GM19395 (cell line): ENCODE measurements at regions not wholly inside any gene's neighbourhood (a gene's known extent, or its start where the extent isn't known, plus 50 kb on each side); places are given as distances from the start of the nearest gene placed in this dataset.
"Not testable (repeated sequence)": the region's sequence is repeated elsewhere in the genome, so short reads cannot be mapped to it uniquely, and the experiment has no call there.

Experiments used
- ATAC-seq: cut with Tn5 transposase; IDR thresholded peaks from one replicate; pipeline ENCODE4 v1.9.1; 2021; ENCODE audit warnings: mild to moderate bottlenecking, moderate library complexity; ENCODE audit not compliant: unreplicated experiment

GRCh38 chr16:85202631-85203461, 90.6 kb upstream of the CIBAR2 start:
- no peak for ATAC-seq

GRCh38 chr16:85203462-85203813, 91.2 kb upstream of the CIBAR2 start:
- no peak for ATAC-seq

GRCh38 chr16:85204242-85205010, 92.2 kb upstream of the CIBAR2 start:
- no peak for ATAC-seq

GRCh38 chr16:85205257-85205656, 93.0 kb upstream of the CIBAR2 start:
- not testable (repeated sequence) for ATAC-seq

- no peak for ATAC-seq
These were observed 93.6 kb upstream of the CIBAR2 start for GRCh38 chr16:85205747-85206471.

- ATAC-seq, result no peak
These were observed 94.4 kb upstream of the CIBAR2 start for GRCh38 chr16:85206472-85207356.

- ATAC-seq, result no peak
These were observed 95.2 kb upstream of the CIBAR2 start for GRCh38 chr16:85207357-85207921.

- ATAC-seq, result no peak
These were observed 95.9 kb upstream of the CIBAR2 start for GRCh38 chr16:85208181-85208580.

- ATAC-seq, result no peak
These were observed 96.6 kb upstream of the CIBAR2 start for GRCh38 chr16:85208643-85209520.

- no peak for ATAC-seq
These were observed 97.4 kb upstream of the CIBAR2 start for GRCh38 chr16:85209526-85210121.

GRCh38 chr16:85210423-85211169, 98.3 kb upstream of the CIBAR2 start:
- ATAC-seq, result no peak

- ATAC-seq, result no peak
These were observed 99.1 kb upstream of the CIBAR2 start for GRCh38 chr16:85211271-85211801.

- ATAC-seq, result no peak
These were observed 101.8 kb upstream of the CIBAR2 start for GRCh38 chr16:85213926-85214675.

GRCh38 chr16:85215478-85216118, 103.3 kb upstream of the CIBAR2 start:
- ATAC-seq, result no peak

- ATAC-seq, result no peak
These were observed 104.5 kb upstream of the CIBAR2 start for GRCh38 chr16:85216522-85217375.
